CD1c-positive myeloid dendritic cell (primary cell): ENCODE measurements at regions not wholly inside any gene's neighbourhood (a gene's known extent, or its start where the extent isn't known, plus 50 kb on each side); places are given as distances from the start of the nearest gene placed in this dataset.

Experiments used
- DNase-seq: peaks from one replicate; pipeline ENCODE4 v3.0.0-alpha.2; 2016; ENCODE audit errors: extremely low spot score

GRCh38 chr18:60775978-60776377 lies 403.4 kb upstream of the MC4R start:
- no peak for DNase-seq

- DNase-seq = no peak
These were observed 411.6 kb upstream of the MC4R start for GRCh38 chr18:60784161-60784560.

- DNase-seq = no peak
These were observed 422.2 kb upstream of the MC4R start for GRCh38 chr18:60794802-60795201.

GRCh38 chr18:60804415-60804814 lies 431.8 kb upstream of the MC4R start:
- DNase-seq = no peak

GRCh38 chr18:60809937-60810336 lies 437.4 kb upstream of the MC4R start:
- DNase-seq = no peak

- no peak for DNase-seq
These were observed 440.3 kb upstream of the MC4R start for GRCh38 chr18:60812921-60813320.

- no peak for DNase-seq
These were observed 453.8 kb upstream of the MC4R start for GRCh38 chr18:60826346-60826745.

- DNase-seq = no peak
These were observed 459.4 kb upstream of the MC4R start for GRCh38 chr18:60831971-60832370.

- DNase-seq = no peak
These were observed 466.1 kb upstream of the MC4R start for GRCh38 chr18:60838677-60839076.

GRCh38 chr18:60846396-60846795 lies 473.8 kb upstream of the MC4R start:
- no peak for DNase-seq

GRCh38 chr18:60847517-60847916 lies 474.9 kb upstream of the MC4R start:
- DNase-seq = no peak

- no peak for DNase-seq
These were observed 471.7 kb upstream of the CDH20 start for GRCh38 chr18:60861575-60861974.

GRCh38 chr18:60862988-60863387 lies 470.2 kb upstream of the CDH20 start:
- no peak for DNase-seq

- no peak for DNase-seq
These were observed 467.4 kb upstream of the CDH20 start for GRCh38 chr18:60865801-60866200.

GRCh38 chr18:60870261-60871153 lies 462.7 kb upstream of the CDH20 start:
- DNase-seq = no peak

GRCh38 chr18:60872434-60872833 lies 460.8 kb upstream of the CDH20 start:
- no peak for DNase-seq

- no peak for DNase-seq
These were observed 459.5 kb upstream of the CDH20 start for GRCh38 chr18:60873708-60874107.

GRCh38 chr18:60875957-60876507 lies 457.2 kb upstream of the CDH20 start:
- DNase-seq = no peak

- DNase-seq = no peak
These were observed 453.0 kb upstream of the CDH20 start for GRCh38 chr18:60880184-60880583.

- DNase-seq = no peak
These were observed 449.6 kb upstream of the CDH20 start for GRCh38 chr18:60883587-60883986.

- no peak for DNase-seq
These were observed 445.1 kb upstream of the CDH20 start for GRCh38 chr18:60888071-60888624.

- DNase-seq = no peak
These were observed 443.8 kb upstream of the CDH20 start for GRCh38 chr18:60889442-60889841.

- DNase-seq = no peak
These were observed 441.3 kb upstream of the CDH20 start for GRCh38 chr18:60891936-60892335.
